ENCODE measurements at regions not wholly inside any gene's neighbourhood (a gene's known extent, or its start where the extent isn't known, plus 50 kb on each side); places are given as distances from the start of the nearest gene placed in this dataset.
"Not testable (repeated sequence)": the region's sequence is repeated elsewhere in the genome, so short reads cannot be mapped to it uniquely, and the experiment has no call there.

- H3K4me3 Mint-ChIP-seq, result no peak overlapping the region
- H3K27me3 Mint-ChIP-seq (ENCODE audit: low read depth in 3 of 3), result peaks cover 0 to 2% (median 0%) of the 10 kb centered on the region in 3 donors
- no peak overlapping the region for H3K27ac Mint-ChIP-seq
- no peaks in the 10 kb centered on the region for H3K36me3 Mint-ChIP-seq
- DNase-seq, result no peak
- no peaks in the 10 kb centered on the region for H3K4me1 Mint-ChIP-seq
- H3K9me3 Mint-ChIP-seq, result peaks cover 0 to 4% (median 1%) of the 10 kb centered on the region in 6 donors
These were observed 233.4 kb downstream of the INSC start for GRCh38 chr11:15347969-15348734.

GRCh38 chr11:15349413-15349812 lies 234.7 kb downstream of the INSC start:
- Mint-ChIP-seq H3K4me1 (no peaks in the 10 kb centered on the region), H3K27me3 (ENCODE audit: low read depth in 3 of 3) (peaks cover 0 to 2% (median 0%) of the 10 kb centered on the region in 3 donors), H3K9me3 (peaks cover 0 to 4% (median 2%) of the 10 kb centered on the region in 6 donors), H3K4me3 (no peak overlapping the region), H3K36me3 (no peaks in the 10 kb centered on the region), H3K27ac (no peak overlapping the region)
- DNase-seq, result no peak

GRCh38 chr11:15361316-15361715 lies 246.6 kb downstream of the INSC start:
- no peaks in the 10 kb centered on the region for H3K4me1 Mint-ChIP-seq
- no peak for DNase-seq
- H3K9me3 Mint-ChIP-seq, result peaks cover 0 to 6% (median 2%) of the 10 kb centered on the region in 6 donors
- H3K4me3 Mint-ChIP-seq, result no peak overlapping the region
- H3K36me3 Mint-ChIP-seq, result no peaks in the 10 kb centered on the region
- no peak overlapping the region for H3K27ac Mint-ChIP-seq
- H3K27me3 Mint-ChIP-seq (ENCODE audit: low read depth in 3 of 3), result peaks cover 0 to 2% (median 2%) of the 10 kb centered on the region in 3 donors

- DNase-seq; H3K27me3 Mint-ChIP-seq (ENCODE audit: low read depth in 3 of 3); H3K27ac Mint-ChIP-seq; H3K36me3 Mint-ChIP-seq; H3K4me1 Mint-ChIP-seq; H3K4me3 Mint-ChIP-seq; H3K9me3 Mint-ChIP-seq: not testable (repeated sequence)
These were observed 250.6 kb downstream of the INSC start for GRCh38 chr11:15365286-15365685.

- DNase-seq, result no peak
- Mint-ChIP-seq H3K27ac (no peak overlapping the region), H3K36me3 (no peaks in the 10 kb centered on the region), H3K4me3 (no peak overlapping the region), H3K4me1 (no peaks in the 10 kb centered on the region), H3K9me3 (peaks cover 0 to 6% (median 0%) of the 10 kb centered on the region in 6 donors), H3K27me3 (ENCODE audit: low read depth in 3 of 3) (peaks cover 0 to 4% (median 2%) of the 10 kb centered on the region in 3 donors)
These were observed 253.0 kb downstream of the INSC start for GRCh38 chr11:15367695-15368094.

- Mint-ChIP-seq H3K36me3 (no peaks in the 10 kb centered on the region), H3K27me3 (ENCODE audit: low read depth in 3 of 3) (peaks cover 0 to 4% (median 2%) of the 10 kb centered on the region in 3 donors), H3K27ac (no peak overlapping the region), H3K9me3 (peaks cover 0 to 9% (median under 1%) of the 10 kb centered on the region in 6 donors), H3K4me3 (no peak overlapping the region), H3K4me1 (no peaks in the 10 kb centered on the region)
- no peak for DNase-seq
These were observed 255.9 kb downstream of the INSC start for GRCh38 chr11:15370495-15371147.

GRCh38 chr11:15371533-15371932 lies 256.8 kb downstream of the INSC start:
- DNase-seq, result no peak
- Mint-ChIP-seq H3K4me1 (no peaks in the 10 kb centered on the region), H3K27ac (no peak overlapping the region), H3K36me3 (no peaks in the 10 kb centered on the region), H3K9me3 (peaks cover 0 to 12% (median 2%) of the 10 kb centered on the region in 6 donors), H3K4me3 (no peak overlapping the region), H3K27me3 (ENCODE audit: low read depth in 3 of 3) (peaks cover 0 to 4% (median 0%) of the 10 kb centered on the region in 3 donors)

GRCh38 chr11:15374418-15374817 lies 259.7 kb downstream of the INSC start:
- no peaks in the 10 kb centered on the region for H3K27me3 Mint-ChIP-seq (ENCODE audit: low read depth in 3 of 3)
- no peak overlapping the region for H3K4me3 Mint-ChIP-seq
- peaks cover 0 to 14% (median 2%) of the 10 kb centered on the region in 6 donors for H3K9me3 Mint-ChIP-seq
- H3K36me3 Mint-ChIP-seq, result no peaks in the 10 kb centered on the region
- DNase-seq, result no peak
- no peak overlapping the region for H3K27ac Mint-ChIP-seq
- no peaks in the 10 kb centered on the region for H3K4me1 Mint-ChIP-seq

- H3K4me1 Mint-ChIP-seq, result no peaks in the 10 kb centered on the region
- H3K4me3 Mint-ChIP-seq, result no peak overlapping the region
- no peaks in the 10 kb centered on the region for H3K36me3 Mint-ChIP-seq
- no peak overlapping the region for H3K27ac Mint-ChIP-seq
- no peak for DNase-seq
- H3K27me3 Mint-ChIP-seq (ENCODE audit: low read depth in 3 of 3), result no peaks in the 10 kb centered on the region
- H3K9me3 Mint-ChIP-seq, result peaks cover 0 to 14% (median 2%) of the 10 kb centered on the region in 6 donors
These were observed 264.2 kb downstream of the INSC start for GRCh38 chr11:15378941-15379340.

GRCh38 chr11:15379483-15379882 lies 264.8 kb downstream of the INSC start:
- no peaks in the 10 kb centered on the region for H3K4me1 Mint-ChIP-seq
- H3K4me3 Mint-ChIP-seq, result no peak overlapping the region
- H3K36me3 Mint-ChIP-seq, result no peaks in the 10 kb centered on the region
- no peak overlapping the region for H3K27ac Mint-ChIP-seq
- no peak for DNase-seq
- peaks cover 0 to 14% (median 2%) of the 10 kb centered on the region in 6 donors for H3K9me3 Mint-ChIP-seq
- peaks cover 0 to 1% (median 0%) of the 10 kb centered on the region in 3 donors for H3K27me3 Mint-ChIP-seq (ENCODE audit: low read depth in 3 of 3)

- Mint-ChIP-seq H3K36me3 (no peaks in the 10 kb centered on the region), H3K9me3 (peaks cover 1 to 18% (median 7%) of the 10 kb centered on the region in 6 donors), H3K27ac (no peak overlapping the region), H3K4me1 (no peaks in the 10 kb centered on the region), H3K4me3 (no peak overlapping the region), H3K27me3 (ENCODE audit: low read depth in 3 of 3) (no peaks in the 10 kb centered on the region)
- DNase-seq, result no peak
These were observed 276.1 kb downstream of the INSC start for GRCh38 chr11:15390857-15391256.

- Mint-ChIP-seq H3K4me3 (no peak overlapping the region), H3K27ac (no peak overlapping the region), H3K27me3 (ENCODE audit: low read depth in 3 of 3) (peaks cover 0 to 3% (median 0%) of the 10 kb centered on the region in 3 donors), H3K36me3 (peaks cover 0 to 5% (median 0%) of the 10 kb centered on the region in 3 donors), H3K4me1 (no peaks in the 10 kb centered on the region), H3K9me3 (peaks cover 4 to 47% (median 17%) of the 10 kb centered on the region in 6 donors)
- no peak for DNase-seq
These were observed 282.1 kb downstream of the INSC start for GRCh38 chr11:15396778-15397177.

GRCh38 chr11:15406851-15407351 lies 292.2 kb downstream of the INSC start:
- Mint-ChIP-seq H3K4me1 (no peaks in the 10 kb centered on the region), H3K4me3 (no peak overlapping the region), H3K36me3 (no peaks in the 10 kb centered on the region), H3K27ac (no peak overlapping the region), H3K9me3 (peaks cover 0 to 16% (median 5%) of the 10 kb centered on the region in 6 donors), H3K27me3 (ENCODE audit: low read depth in 3 of 3) (no peaks in the 10 kb centered on the region)
- no peak for DNase-seq

- no peak for DNase-seq
- peaks cover 0 to 5% (median 0%) of the 10 kb centered on the region in 6 donors for H3K9me3 Mint-ChIP-seq
- no peak overlapping the region for H3K4me3 Mint-ChIP-seq
- no peaks in the 10 kb centered on the region for H3K36me3 Mint-ChIP-seq
- H3K4me1 Mint-ChIP-seq, result no peaks in the 10 kb centered on the region
- H3K27me3 Mint-ChIP-seq (ENCODE audit: low read depth in 3 of 3), result no peaks in the 10 kb centered on the region
- no peak overlapping the region for H3K27ac Mint-ChIP-seq
These were observed 297.3 kb downstream of the INSC start for GRCh38 chr11:15412054-15412453.
